Smooth muscle cell (in vitro differentiated cells): ENCODE measurements at regions not wholly inside any gene's neighbourhood (a gene's known extent, or its start where the extent isn't known, plus 50 kb on each side); places are given as distances from the start of the nearest gene placed in this dataset.
"Not testable (repeated sequence)": the region's sequence is repeated elsewhere in the genome, so short reads cannot be mapped to it uniquely, and the experiment has no call there.

Experiments
- DNase-seq: peaks from one replicate; lab custom pipeline; 2025; ENCODE audit not compliant: unreplicated experiment; lab: John Stamatoyannopoulos, UW
- H2AFZ ChIP-seq: fragments of 200-600 bp; sonication (generic); 2 replicates; pipeline ENCODE4 v1.6.0; 2016; ENCODE audit warnings: antibody characterized with exemption, low read depth, mild to moderate bottlenecking
- H3F3A ChIP-seq: fragments of 200-600 bp; sonication (generic); 2 replicates; pipeline ENCODE4 v1.6.0; 2017; ENCODE audit warnings: antibody characterized with exemption, low read depth
- H3K27ac ChIP-seq: fragments of 200-600 bp; sonication (generic); 2 replicates; pipeline ENCODE4 v1.5.1; 2016; ENCODE audit warnings: low read depth, mild to moderate bottlenecking
- H3K27me3 ChIP-seq: fragments of 200-600 bp; sonication (generic); 2 replicates; pipeline ENCODE4 v1.6.1; 2016; ENCODE audit warnings: low read depth, mild to moderate bottlenecking
- H3K36me3 ChIP-seq: fragments of 200-600 bp; sonication (generic); 2 replicates; pipeline ENCODE4 v1.5.1; 2016; ENCODE audit warnings: low read depth
- H3K4me1 ChIP-seq: fragments of 200-600 bp; sonication (generic); 2 replicates; pipeline ENCODE4 v1.5.1; 2016; ENCODE audit warnings: low read depth
- H3K4me2 ChIP-seq: fragments of 200-600 bp; sonication (generic); 2 replicates; pipeline ENCODE4 v1.6.0; 2016; ENCODE audit warnings: mild to moderate bottlenecking
- H3K4me3 ChIP-seq: fragments of 200-600 bp; sonication (generic); 2 replicates; pipeline ENCODE4 v1.5.1; 2016; ENCODE audit warnings: mild to moderate bottlenecking
- H3K79me2 ChIP-seq: fragments of 200-600 bp; sonication (generic); 2 replicates; pipeline ENCODE4 v1.6.0; 2016; ENCODE audit warnings: low read depth, mild to moderate bottlenecking
- H3K9ac ChIP-seq: fragments of 200-600 bp; sonication (generic); 2 replicates; pipeline ENCODE4 v1.6.0; 2016; ENCODE audit warnings: low read depth
- H3K9me3 ChIP-seq: fragments of 200-600 bp; sonication (generic); replicated peaks from 2 replicates; pipeline ENCODE4 v1.5.1; 2016; ENCODE audit warnings: low read depth
- H4K20me1 ChIP-seq: fragments of 200-600 bp; sonication (generic); 2 replicates; pipeline ENCODE4 v1.6.0; 2016; ENCODE audit warnings: low read depth
- WGBS: methylation state at CpG from one replicate; pipeline ENCODE4 v1.1.7; 2016; ENCODE audit warnings: low lambda C conversion rate; 5-methylcytosine and 5-hydroxymethylcytosine counted together

GRCh38 chr2:89233931-89234330 lies 542.5 kb downstream of the RPIA start:
- 71% methylated on average over 3 of the region's 4 CpGs for WGBS
- not testable (repeated sequence) for H3K4me3 ChIP-seq, H3F3A ChIP-seq, H3K27ac ChIP-seq, H3K79me2 ChIP-seq, H3K4me1 ChIP-seq, H3K27me3 ChIP-seq, H3K4me2 ChIP-seq, H2AFZ ChIP-seq, H4K20me1 ChIP-seq, H3K9me3 ChIP-seq, H3K36me3 ChIP-seq, DNase-seq, H3K9ac ChIP-seq

GRCh38 chr2:89234818-89235466 lies 543.5 kb downstream of the RPIA start:
- H3K9ac ChIP-seq, H3K4me1 ChIP-seq, H3K36me3 ChIP-seq, H3K9me3 ChIP-seq, H3K4me2 ChIP-seq, H3F3A ChIP-seq, H3K27me3 ChIP-seq, DNase-seq, H3K4me3 ChIP-seq, H4K20me1 ChIP-seq, H3K27ac ChIP-seq, H2AFZ ChIP-seq, H3K79me2 ChIP-seq: not testable (repeated sequence)
- WGBS: 33% methylated on average over 1 of the region's 3 CpGs

- not testable (repeated sequence) for H2AFZ ChIP-seq, H3K79me2 ChIP-seq, H3K36me3 ChIP-seq, H3K4me2 ChIP-seq, H3K27ac ChIP-seq, H3K9me3 ChIP-seq, H3K9ac ChIP-seq, H3K4me3 ChIP-seq, H3K27me3 ChIP-seq, H4K20me1 ChIP-seq, DNase-seq, H3K4me1 ChIP-seq, H3F3A ChIP-seq
- WGBS: no CpG with 5 or more reads among the region's 6 CpGs
These were observed 545.5 kb downstream of the RPIA start for GRCh38 chr2:89236832-89237450.

- not testable (repeated sequence) for H3K9me3 ChIP-seq, H2AFZ ChIP-seq, H3K9ac ChIP-seq, H3K27me3 ChIP-seq, H3K4me3 ChIP-seq, H3K79me2 ChIP-seq, H3F3A ChIP-seq, H4K20me1 ChIP-seq, H3K4me2 ChIP-seq, H3K4me1 ChIP-seq, DNase-seq, H3K36me3 ChIP-seq, H3K27ac ChIP-seq
- WGBS: no CpG with 5 or more reads among the region's 4 CpGs
These were observed 546.3 kb downstream of the RPIA start for GRCh38 chr2:89237783-89238182.

GRCh38 chr2:89243114-89243700 lies 551.7 kb downstream of the RPIA start:
- not testable (repeated sequence) for H4K20me1 ChIP-seq, DNase-seq, H2AFZ ChIP-seq, H3K9me3 ChIP-seq, H3K27ac ChIP-seq, H3K9ac ChIP-seq, H3F3A ChIP-seq, H3K4me1 ChIP-seq, H3K36me3 ChIP-seq, H3K27me3 ChIP-seq, H3K79me2 ChIP-seq, H3K4me3 ChIP-seq, H3K4me2 ChIP-seq
- 50% methylated on average over 4 of the region's 4 CpGs for WGBS

- not testable (repeated sequence) for H3K79me2 ChIP-seq, H3K27me3 ChIP-seq, H3K27ac ChIP-seq, H3K9ac ChIP-seq, H2AFZ ChIP-seq, H3K9me3 ChIP-seq, H3K36me3 ChIP-seq, H3K4me2 ChIP-seq, H3K4me1 ChIP-seq, DNase-seq, H3F3A ChIP-seq, H4K20me1 ChIP-seq, H3K4me3 ChIP-seq
These were observed 552.9 kb downstream of the RPIA start for GRCh38 chr2:89244407-89244806.

GRCh38 chr2:89245478-89245877 lies 554.0 kb downstream of the RPIA start:
- H4K20me1 ChIP-seq, H3K4me1 ChIP-seq, H3K4me2 ChIP-seq, H3K27me3 ChIP-seq, H3K4me3 ChIP-seq, H3K79me2 ChIP-seq, DNase-seq, H3K9ac ChIP-seq, H3K27ac ChIP-seq, H2AFZ ChIP-seq, H3K36me3 ChIP-seq, H3K9me3 ChIP-seq, H3F3A ChIP-seq: not testable (repeated sequence)
- WGBS: 13% methylated on average over 1 of the region's 1 CpG

GRCh38 chr2:89246027-89246426 lies 554.6 kb downstream of the RPIA start:
- H3K27ac ChIP-seq, H3K27me3 ChIP-seq, H3K4me3 ChIP-seq, H2AFZ ChIP-seq, H3F3A ChIP-seq, H3K79me2 ChIP-seq, H3K9me3 ChIP-seq, H4K20me1 ChIP-seq, H3K36me3 ChIP-seq, H3K9ac ChIP-seq, H3K4me1 ChIP-seq, DNase-seq, H3K4me2 ChIP-seq: not testable (repeated sequence)
- 78% methylated on average over 4 of the region's 4 CpGs for WGBS
